ENCODE measurements at regions not wholly inside any gene's neighbourhood (a gene's known extent, or its start where the extent isn't known, plus 50 kb on each side); places are given as distances from the start of the nearest gene placed in this dataset.

- no peak overlapping the region for H3K4me3 ChIP-seq (ENCODE audit: low read depth, low read length, poor library complexity, severe bottlenecking)
- H3F3A ChIP-seq (ENCODE audit: insufficient read depth, low read length): no peaks in the 10 kb centered on the region
- H4K20me1 ChIP-seq (ENCODE audit: insufficient read depth, low read length): no peaks in the 10 kb centered on the region
- no peaks in the 10 kb centered on the region for H3K4me1 ChIP-seq (ENCODE audit: insufficient read depth, low read length, severe bottlenecking)
- no peaks in the 10 kb centered on the region for H3K9me2 ChIP-seq (ENCODE audit: low read depth, low read length)
- H3K4me2 ChIP-seq (ENCODE audit: low read length): no peak overlapping the region
- H3K27me3 ChIP-seq (ENCODE audit: insufficient read depth, low read length): no peaks in the 10 kb centered on the region
- TF ChIP-seq CTCF (IDR thresholded peaks at IDR 0.05; ENCODE audit: low read length) (no peak), EZH2 (IDR thresholded peaks at IDR 0.05; ENCODE audit: borderline replicate concordance, low read length) (no peak)
- H3K79me2 ChIP-seq (ENCODE audit: insufficient read depth, low read length): no peaks in the 10 kb centered on the region
- H3K9ac ChIP-seq (ENCODE audit: low read length): no peak overlapping the region
- no peaks in the 10 kb centered on the region for H3K9me3 ChIP-seq (ENCODE audit: low read length)
- H3K36me3 ChIP-seq (ENCODE audit: insufficient read depth, low read length): no peaks in the 10 kb centered on the region
- no peak overlapping the region for H3K27ac ChIP-seq (ENCODE audit: low read depth, low read length, poor library complexity, severe bottlenecking)
- no peak overlapping the region for H2AFZ ChIP-seq (ENCODE audit: low read length)
Observed at GRCh38 chr9:107720501-107720900, 230.9 kb upstream of the KLF4 start.

- Histone ChIP-seq H3F3A (ENCODE audit: insufficient read depth, low read length) (no peaks in the 10 kb centered on the region), H3K27me3 (ENCODE audit: insufficient read depth, low read length) (no peaks in the 10 kb centered on the region), H3K9ac (ENCODE audit: low read length) (no peak overlapping the region), H3K4me1 (ENCODE audit: insufficient read depth, low read length, severe bottlenecking) (no peaks in the 10 kb centered on the region), H3K79me2 (ENCODE audit: insufficient read depth, low read length) (no peaks in the 10 kb centered on the region), H2AFZ (ENCODE audit: low read length) (no peak overlapping the region), H3K27ac (ENCODE audit: low read depth, low read length, poor library complexity, severe bottlenecking) (no peak overlapping the region), H3K9me2 (ENCODE audit: low read depth, low read length) (no peaks in the 10 kb centered on the region), H3K4me3 (ENCODE audit: low read depth, low read length, poor library complexity, severe bottlenecking) (no peak overlapping the region), H3K4me2 (ENCODE audit: low read length) (no peak overlapping the region), H4K20me1 (ENCODE audit: insufficient read depth, low read length) (no peaks in the 10 kb centered on the region), H3K9me3 (ENCODE audit: low read length) (no peaks in the 10 kb centered on the region), H3K36me3 (ENCODE audit: insufficient read depth, low read length) (no peaks in the 10 kb centered on the region)
- TF ChIP-seq EZH2 (IDR thresholded peaks at IDR 0.05; ENCODE audit: borderline replicate concordance, low read length): no peak
Observed at GRCh38 chr9:107717529-107718314, 228.2 kb upstream of the KLF4 start.

GRCh38 chr9:107715740-107716139, 226.2 kb upstream of the KLF4 start:
- no peaks in the 10 kb centered on the region for H3K27me3 ChIP-seq (ENCODE audit: insufficient read depth, low read length)

More at GRCh38 chr9:107715740-107716139, 226.2 kb upstream of the KLF4 start:
- Histone ChIP-seq H3K9me2 (ENCODE audit: low read depth, low read length) (no peaks in the 10 kb centered on the region), H3K9ac (ENCODE audit: low read length) (no peak overlapping the region), H4K20me1 (ENCODE audit: insufficient read depth, low read length) (no peaks in the 10 kb centered on the region), H3K36me3 (ENCODE audit: insufficient read depth, low read length) (no peaks in the 10 kb centered on the region), H2AFZ (ENCODE audit: low read length) (no peak overlapping the region), H3K9me3 (ENCODE audit: low read length) (no peaks in the 10 kb centered on the region), H3F3A (ENCODE audit: insufficient read depth, low read length) (no peaks in the 10 kb centered on the region), H3K27ac (ENCODE audit: low read depth, low read length, poor library complexity, severe bottlenecking) (no peak overlapping the region), H3K4me1 (ENCODE audit: insufficient read depth, low read length, severe bottlenecking) (no peaks in the 10 kb centered on the region), H3K79me2 (ENCODE audit: insufficient read depth, low read length) (no peaks in the 10 kb centered on the region), H3K4me2 (ENCODE audit: low read length) (no peak overlapping the region), H3K4me3 (ENCODE audit: low read depth, low read length, poor library complexity, severe bottlenecking) (no peak overlapping the region)
- TF ChIP-seq EZH2 (IDR thresholded peaks at IDR 0.05; ENCODE audit: borderline replicate concordance, low read length) (no peak), CTCF (IDR thresholded peaks at IDR 0.05; ENCODE audit: low read length) (no peak)

Measured in OCI-LY1 (cell line).